ENCODE measurements at regions not wholly inside any gene's neighbourhood (a gene's known extent, or its start where the extent isn't known, plus 50 kb on each side); places are given as distances from the start of the nearest gene placed in this dataset.
"Not testable (repeated sequence)": the region's sequence is repeated elsewhere in the genome, so short reads cannot be mapped to it uniquely, and the experiment has no call there.

GRCh38 chr10:2026936-2027335 is 289.6 kb upstream of the ADARB2 start:
- H3K4me3 ChIP-seq (ENCODE audit: low read depth, low read length) = no peak overlapping the region
- TF ChIP-seq CTCF (IDR thresholded peaks at IDR 0.05; ENCODE audit: insufficient read depth, low read length) = no peak
- DNase-seq (ENCODE audit: low read depth) = no peak

- H3K4me3 ChIP-seq (ENCODE audit: low read depth, low read length); DNase-seq (ENCODE audit: low read depth): not testable (repeated sequence)
These were observed 287.4 kb upstream of the ADARB2 start for GRCh38 chr10:2024750-2025149.

DNA sequence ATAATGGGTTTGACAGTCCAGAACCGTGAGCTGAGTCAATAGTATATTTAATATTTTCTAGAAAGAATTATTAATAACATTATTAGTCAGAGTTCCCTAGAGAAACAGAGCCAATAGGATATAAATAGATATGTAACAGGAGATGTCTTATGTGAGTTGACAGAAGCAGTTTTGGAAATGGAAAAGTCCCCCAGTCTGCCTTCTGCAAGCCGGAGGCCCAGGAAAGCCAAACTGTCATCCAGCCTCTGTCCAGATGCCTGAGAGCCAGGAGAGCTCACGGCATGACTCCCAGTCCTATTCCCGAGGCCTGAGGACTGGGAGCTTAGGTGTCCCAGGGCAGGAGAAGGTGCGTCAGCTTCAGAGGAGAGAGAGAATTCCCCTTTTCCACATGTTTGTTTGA is 286.4 kb upstream of the ADARB2 start:
- no peak for DNase-seq (ENCODE audit: low read depth)
- no peak for TF ChIP-seq CTCF (IDR thresholded peaks at IDR 0.05; ENCODE audit: insufficient read depth, low read length)
- no peak overlapping the region for H3K4me3 ChIP-seq (ENCODE audit: low read depth, low read length)

DNA sequence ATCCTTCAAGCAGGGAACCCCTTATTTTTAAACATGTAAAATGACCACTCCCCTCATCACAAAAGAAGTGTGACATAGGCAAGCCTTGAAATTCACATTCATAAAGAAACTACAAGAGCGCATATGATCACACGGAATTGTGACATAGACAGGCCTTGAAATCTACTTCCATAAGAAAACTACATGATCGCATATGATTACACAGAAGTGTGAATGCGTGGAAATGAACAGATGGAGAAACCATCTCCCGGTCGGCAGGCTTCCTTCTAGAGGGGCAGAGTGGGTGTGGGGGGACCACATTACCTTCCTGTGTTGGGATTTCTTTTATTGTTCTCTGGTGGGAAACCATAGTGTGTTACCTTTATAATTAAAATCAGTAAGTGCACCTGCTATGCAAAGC is 285.1 kb upstream of the ADARB2 start:
- H3K4me3 ChIP-seq (ENCODE audit: low read depth, low read length) = no peak overlapping the region
- no peak for TF ChIP-seq CTCF (IDR thresholded peaks at IDR 0.05; ENCODE audit: insufficient read depth, low read length)
- no peak for DNase-seq (ENCODE audit: low read depth)

DNA sequence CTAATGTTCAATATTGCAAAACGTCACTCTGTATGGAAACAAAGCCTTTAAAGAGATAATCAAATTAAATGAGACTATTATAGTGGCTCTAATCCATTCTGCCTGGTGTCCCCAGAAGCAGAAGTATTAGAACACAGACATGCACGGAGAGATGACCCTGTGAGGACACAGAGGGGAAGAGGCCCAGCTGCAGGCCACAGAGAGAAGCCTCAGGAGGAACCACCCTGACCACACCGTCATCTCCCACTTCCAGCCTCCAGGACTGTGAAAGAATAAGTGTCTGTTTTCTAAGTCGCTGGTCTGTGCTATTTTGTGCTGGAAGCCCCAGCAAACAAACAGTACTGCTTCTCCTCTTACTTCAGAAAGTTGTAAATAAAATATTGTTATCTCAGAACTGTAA is 283.5 kb upstream of the ADARB2 start:
- DNase-seq (ENCODE audit: low read depth) = no peak
- no peak overlapping the region for H3K4me3 ChIP-seq (ENCODE audit: low read depth, low read length)
- TF ChIP-seq CTCF (IDR thresholded peaks at IDR 0.05; ENCODE audit: insufficient read depth, low read length) = no peak

DNA sequence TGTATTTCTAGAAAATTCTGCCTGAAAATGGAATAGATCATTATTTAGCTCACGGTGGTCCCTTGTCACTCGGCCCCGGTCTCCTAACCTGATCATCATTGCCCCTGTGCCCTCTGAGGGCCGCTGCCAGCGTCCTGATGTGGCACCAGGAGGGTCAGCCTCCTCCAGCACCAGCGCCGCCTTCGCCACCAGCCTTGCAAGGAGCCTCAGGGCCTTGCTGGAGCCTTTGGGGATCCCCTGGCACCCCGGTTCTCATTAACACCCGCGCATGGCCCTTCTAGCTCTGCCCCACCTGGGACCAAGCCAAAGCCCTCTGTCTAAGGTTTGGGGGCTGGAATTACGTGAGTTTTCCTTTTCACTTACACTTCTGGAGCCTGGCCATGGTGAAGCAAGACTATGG is 282.5 kb upstream of the ADARB2 start:
- no peak for TF ChIP-seq CTCF (IDR thresholded peaks at IDR 0.05; ENCODE audit: insufficient read depth, low read length)
- no peak overlapping the region for H3K4me3 ChIP-seq (ENCODE audit: low read depth, low read length)
- no peak for DNase-seq (ENCODE audit: low read depth)

GRCh38 chr10:2019281-2019680 is 282.0 kb upstream of the ADARB2 start:
- TF ChIP-seq CTCF (IDR thresholded peaks at IDR 0.05; ENCODE audit: insufficient read depth, low read length) = no peak
- no peak overlapping the region for H3K4me3 ChIP-seq (ENCODE audit: low read depth, low read length)
- no peak for DNase-seq (ENCODE audit: low read depth)
